ENCODE measurements at regions not wholly inside any gene's neighbourhood (a gene's known extent, or its start where the extent isn't known, plus 50 kb on each side); places are given as distances from the start of the nearest gene placed in this dataset.

GRCh38 chr9:84513473-84513872, 156.1 kb upstream of the NTRK2 start:
- Histone ChIP-seq H3K4ac (ENCODE audit: low read depth, low read length) (no peak overlapping the region), H4K8ac (ENCODE audit: low read depth, low read length) (no peak overlapping the region), H3K23ac (ENCODE audit: low read length) (no peak overlapping the region), H2BK120ac (ENCODE audit: low read depth, low read length) (no peak overlapping the region), H3K79me1 (ENCODE audit: low read length) (no peaks in the 10 kb centered on the region), H3K9ac (ENCODE audit: low read length) (no peak overlapping the region), H3K27ac (ENCODE audit: low read depth, low read length) (no peak overlapping the region), H3K36me3 (ENCODE audit: control insufficient read depth, insufficient read depth, low read length) (no peaks in the 10 kb centered on the region), H2BK15ac (replicated peaks; ENCODE audit: low read depth) (no peak overlapping the region), H3K4me3 (ENCODE audit: low read length) (no peak overlapping the region), H3K18ac (ENCODE audit: low read length) (no peak overlapping the region), H4K5ac (ENCODE audit: low read length) (no peak overlapping the region), H3K56ac (ENCODE audit: low read length) (no peak overlapping the region), H2BK5ac (ENCODE audit: low read length) (no peak overlapping the region), H3K4me2 (ENCODE audit: low read length) (no peak overlapping the region), H2AK5ac (ENCODE audit: low read length) (no peak overlapping the region), H3K79me2 (ENCODE audit: control insufficient read depth, insufficient read depth, low read length) (no peaks in the 10 kb centered on the region), H3K27me3 (ENCODE audit: insufficient read depth, low read length, poor library complexity) (no peaks in the 10 kb centered on the region), H3K4me1 (ENCODE audit: control insufficient read depth, low read depth, low read length) (no peaks in the 10 kb centered on the region)
- no CpG with 5 or more reads among the region's 1 CpG for WGBS (ENCODE audit: extremely low coverage, insufficient coverage, low lambda C conversion rate)
- no peak for DNase-seq

- H2AK5ac ChIP-seq (ENCODE audit: low read length): no peak overlapping the region
- H3K23ac ChIP-seq (ENCODE audit: low read length): no peak overlapping the region
- H3K18ac ChIP-seq (ENCODE audit: low read length): no peak overlapping the region
- H3K56ac ChIP-seq (ENCODE audit: low read length): no peak overlapping the region
- no peak overlapping the region for H3K9ac ChIP-seq (ENCODE audit: low read length)
- no peak overlapping the region for H3K27ac ChIP-seq (ENCODE audit: low read depth, low read length)
- H2BK15ac ChIP-seq (replicated peaks; ENCODE audit: low read depth): no peak overlapping the region
- H2BK120ac ChIP-seq (ENCODE audit: low read depth, low read length): no peak overlapping the region
- no peak overlapping the region for H4K8ac ChIP-seq (ENCODE audit: low read depth, low read length)
- H3K27me3 ChIP-seq (ENCODE audit: insufficient read depth, low read length, poor library complexity): no peaks in the 10 kb centered on the region
- no peaks in the 10 kb centered on the region for H3K4me1 ChIP-seq (ENCODE audit: control insufficient read depth, low read depth, low read length)
- no peak for DNase-seq
- H3K79me2 ChIP-seq (ENCODE audit: control insufficient read depth, insufficient read depth, low read length): no peaks in the 10 kb centered on the region
- no peaks in the 10 kb centered on the region for H3K36me3 ChIP-seq (ENCODE audit: control insufficient read depth, insufficient read depth, low read length)
- no peak overlapping the region for H2BK5ac ChIP-seq (ENCODE audit: low read length)
- no peak overlapping the region for H4K5ac ChIP-seq (ENCODE audit: low read length)
- no peak overlapping the region for H3K4ac ChIP-seq (ENCODE audit: low read depth, low read length)
- no peaks in the 10 kb centered on the region for H3K79me1 ChIP-seq (ENCODE audit: low read length)
- no CpG with 5 or more reads among the region's 2 CpGs for WGBS (ENCODE audit: extremely low coverage, insufficient coverage, low lambda C conversion rate)
- H3K4me2 ChIP-seq (ENCODE audit: low read length): no peak overlapping the region
- H3K4me3 ChIP-seq (ENCODE audit: low read length): no peak overlapping the region
Observed at GRCh38 chr9:84513979-84514378, 155.6 kb upstream of the NTRK2 start.

GRCh38 chr9:84514421-84514820, 155.1 kb upstream of the NTRK2 start:
- no CpG with 5 or more reads among the region's 5 CpGs for WGBS (ENCODE audit: extremely low coverage, insufficient coverage, low lambda C conversion rate)
- Histone ChIP-seq H2BK5ac (ENCODE audit: low read length) (no peak overlapping the region), H3K79me1 (ENCODE audit: low read length) (no peaks in the 10 kb centered on the region), H4K5ac (ENCODE audit: low read length) (no peak overlapping the region), H2BK15ac (replicated peaks; ENCODE audit: low read depth) (no peak overlapping the region), H3K4ac (ENCODE audit: low read depth, low read length) (no peak overlapping the region), H3K56ac (ENCODE audit: low read length) (no peak overlapping the region), H3K27me3 (ENCODE audit: insufficient read depth, low read length, poor library complexity) (no peaks in the 10 kb centered on the region), H3K36me3 (ENCODE audit: control insufficient read depth, insufficient read depth, low read length) (no peaks in the 10 kb centered on the region), H3K4me3 (ENCODE audit: low read length) (no peak overlapping the region), H3K18ac (ENCODE audit: low read length) (no peak overlapping the region), H3K4me2 (ENCODE audit: low read length) (no peak overlapping the region), H3K27ac (ENCODE audit: low read depth, low read length) (no peak overlapping the region), H3K9ac (ENCODE audit: low read length) (no peak overlapping the region), H3K79me2 (ENCODE audit: control insufficient read depth, insufficient read depth, low read length) (no peaks in the 10 kb centered on the region), H3K4me1 (ENCODE audit: control insufficient read depth, low read depth, low read length) (no peaks in the 10 kb centered on the region), H4K8ac (ENCODE audit: low read depth, low read length) (no peak overlapping the region), H2AK5ac (ENCODE audit: low read length) (no peak overlapping the region), H3K23ac (ENCODE audit: low read length) (no peak overlapping the region), H2BK120ac (ENCODE audit: low read depth, low read length) (no peak overlapping the region)
- DNase-seq: no peak

DNA sequence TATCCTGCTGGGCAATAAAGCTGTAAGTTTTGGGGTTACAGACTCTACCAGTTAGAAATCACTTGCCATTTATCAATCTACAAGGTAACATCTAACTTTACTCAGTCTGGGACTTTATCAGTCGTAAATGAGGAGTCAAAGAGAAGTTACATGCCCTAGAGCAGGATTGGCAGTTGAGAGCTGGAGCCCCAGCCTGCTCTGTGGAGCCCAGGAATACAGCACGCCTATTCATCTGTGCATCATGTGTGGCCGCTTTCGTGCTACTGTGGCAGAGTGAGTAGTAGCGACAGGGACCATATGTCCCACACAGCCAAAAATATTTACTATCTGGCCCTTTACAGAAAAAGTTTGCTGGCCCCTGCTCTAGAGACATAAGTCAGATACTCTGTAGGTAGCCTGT, 152.5 kb upstream of the NTRK2 start:
- Histone ChIP-seq H3K4me2 (ENCODE audit: low read length) (no peak overlapping the region), H3K4me3 (ENCODE audit: low read length) (no peak overlapping the region), H3K4ac (ENCODE audit: low read depth, low read length) (no peak overlapping the region), H3K9ac (ENCODE audit: low read length) (no peak overlapping the region), H3K56ac (ENCODE audit: low read length) (no peak overlapping the region), H4K8ac (ENCODE audit: low read depth, low read length) (no peak overlapping the region), H2BK120ac (ENCODE audit: low read depth, low read length) (no peak overlapping the region), H4K5ac (ENCODE audit: low read length) (no peak overlapping the region), H2BK5ac (ENCODE audit: low read length) (no peak overlapping the region), H3K4me1 (ENCODE audit: control insufficient read depth, low read depth, low read length) (no peaks in the 10 kb centered on the region), H3K18ac (ENCODE audit: low read length) (no peak overlapping the region), H3K79me2 (ENCODE audit: control insufficient read depth, insufficient read depth, low read length) (no peaks in the 10 kb centered on the region), H3K27ac (ENCODE audit: low read depth, low read length) (no peak overlapping the region), H3K79me1 (ENCODE audit: low read length) (no peaks in the 10 kb centered on the region), H2BK15ac (replicated peaks; ENCODE audit: low read depth) (no peak overlapping the region), H3K23ac (ENCODE audit: low read length) (no peak overlapping the region), H3K36me3 (ENCODE audit: control insufficient read depth, insufficient read depth, low read length) (no peaks in the 10 kb centered on the region), H2AK5ac (ENCODE audit: low read length) (no peak overlapping the region), H3K27me3 (ENCODE audit: insufficient read depth, low read length, poor library complexity) (no peaks in the 10 kb centered on the region)
- WGBS (ENCODE audit: extremely low coverage, insufficient coverage, low lambda C conversion rate): no CpG with 5 or more reads among the region's 5 CpGs
- no peak for DNase-seq

DNA sequence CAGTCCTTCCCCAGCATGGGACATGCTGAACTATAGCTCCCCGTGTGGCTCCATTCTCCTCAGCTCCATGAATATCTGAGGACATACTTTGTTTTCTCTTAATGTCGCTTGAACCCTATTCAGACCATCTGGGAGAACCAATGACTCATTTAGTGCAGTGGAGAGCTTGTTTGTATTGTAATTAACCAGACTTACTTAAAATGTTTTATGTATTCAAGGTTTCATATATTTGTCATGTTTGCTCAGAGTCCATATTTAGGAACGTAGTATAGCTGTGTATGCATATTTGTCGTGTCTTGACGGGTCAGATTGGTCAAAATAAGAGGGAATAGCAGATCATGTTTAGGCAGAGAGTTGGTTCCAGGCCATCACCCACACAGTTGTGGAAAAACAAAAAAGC, 150.1 kb upstream of the NTRK2 start:
- WGBS (ENCODE audit: extremely low coverage, insufficient coverage, low lambda C conversion rate): no CpG with 5 or more reads among the region's 5 CpGs
- Histone ChIP-seq H3K18ac (ENCODE audit: low read length) (no peak overlapping the region), H2BK15ac (replicated peaks; ENCODE audit: low read depth) (no peak overlapping the region)

GRCh38 chr9:84521208-84521607, 148.3 kb upstream of the NTRK2 start:
- Histone ChIP-seq H3K27me3 (ENCODE audit: insufficient read depth, low read length, poor library complexity) (no peaks in the 10 kb centered on the region), H3K4me3 (ENCODE audit: low read length) (no peak overlapping the region), H3K27ac (ENCODE audit: low read depth, low read length) (no peak overlapping the region), H2AK5ac (ENCODE audit: low read length) (no peak overlapping the region), H3K4me1 (ENCODE audit: control insufficient read depth, low read depth, low read length) (no peaks in the 10 kb centered on the region), H3K4me2 (ENCODE audit: low read length) (no peak overlapping the region), H3K36me3 (ENCODE audit: control insufficient read depth, insufficient read depth, low read length) (no peaks in the 10 kb centered on the region), H2BK5ac (ENCODE audit: low read length) (no peak overlapping the region), H3K79me1 (ENCODE audit: low read length) (no peaks in the 10 kb centered on the region), H3K4ac (ENCODE audit: low read depth, low read length) (no peak overlapping the region), H3K18ac (ENCODE audit: low read length) (no peak overlapping the region), H3K56ac (ENCODE audit: low read length) (no peak overlapping the region), H2BK120ac (ENCODE audit: low read depth, low read length) (no peak overlapping the region), H3K9ac (ENCODE audit: low read length) (no peak overlapping the region), H2BK15ac (replicated peaks; ENCODE audit: low read depth) (no peak overlapping the region), H4K8ac (ENCODE audit: low read depth, low read length) (no peak overlapping the region), H3K23ac (ENCODE audit: low read length) (no peak overlapping the region), H4K5ac (ENCODE audit: low read length) (no peak overlapping the region), H3K79me2 (ENCODE audit: control insufficient read depth, insufficient read depth, low read length) (no peaks in the 10 kb centered on the region)
- no CpG with 5 or more reads among the region's 3 CpGs for WGBS (ENCODE audit: extremely low coverage, insufficient coverage, low lambda C conversion rate)
- no peak for DNase-seq

More for the DNA sequence above, 150.1 kb upstream of the NTRK2 start:
- H3K9ac ChIP-seq (ENCODE audit: low read length): no peak overlapping the region
- H4K8ac ChIP-seq (ENCODE audit: low read depth, low read length): no peak overlapping the region
- no peak overlapping the region for H3K4ac ChIP-seq (ENCODE audit: low read depth, low read length)
- no peaks in the 10 kb centered on the region for H3K79me1 ChIP-seq (ENCODE audit: low read length)
- H3K4me3 ChIP-seq (ENCODE audit: low read length): no peak overlapping the region
- no peak overlapping the region for H3K27ac ChIP-seq (ENCODE audit: low read depth, low read length)
- no peak overlapping the region for H2AK5ac ChIP-seq (ENCODE audit: low read length)
- no peak overlapping the region for H3K4me2 ChIP-seq (ENCODE audit: low read length)
- H4K5ac ChIP-seq (ENCODE audit: low read length): no peak overlapping the region
- no peaks in the 10 kb centered on the region for H3K79me2 ChIP-seq (ENCODE audit: control insufficient read depth, insufficient read depth, low read length)
- no peak overlapping the region for H3K56ac ChIP-seq (ENCODE audit: low read length)
- H2BK120ac ChIP-seq (ENCODE audit: low read depth, low read length): no peak overlapping the region
- H3K36me3 ChIP-seq (ENCODE audit: control insufficient read depth, insufficient read depth, low read length): no peaks in the 10 kb centered on the region
- H3K23ac ChIP-seq (ENCODE audit: low read length): no peak overlapping the region
- H3K27me3 ChIP-seq (ENCODE audit: insufficient read depth, low read length, poor library complexity): no peaks in the 10 kb centered on the region
- DNase-seq: no peak
- no peak overlapping the region for H2BK5ac ChIP-seq (ENCODE audit: low read length)
- no peaks in the 10 kb centered on the region for H3K4me1 ChIP-seq (ENCODE audit: control insufficient read depth, low read depth, low read length)
